BE2C (cell line): ENCODE measurements at regions not wholly inside any gene's neighbourhood (a gene's known extent, or its start where the extent isn't known, plus 50 kb on each side); places are given as distances from the start of the nearest gene placed in this dataset.

ENCODE experiments used
- DNase-seq: peaks from one replicate; pipeline ENCODE4 v3.0.0-alpha.2; 2020
- H3K27me3 ChIP-seq: fragments of 250-450 bp; sonication (Bioruptor Pico); 2 replicates; pipeline ENCODE4 v1.5.1; 2020; ENCODE audit warnings: mild to moderate bottlenecking
- H3K36me3 ChIP-seq: fragments of 250-450 bp; sonication (Bioruptor Pico); 2 replicates; pipeline ENCODE4 v1.5.1; 2020; ENCODE audit warnings: mild to moderate bottlenecking
- H3K4me1 ChIP-seq: fragments of 250-450 bp; sonication (Bioruptor Pico); 2 replicates; pipeline ENCODE4 v1.5.1; 2020
- H3K4me3 ChIP-seq: 2 replicates; pipeline ENCODE4 v1.5.1; 2011; ENCODE audit warnings: low read depth, low read length
- H3K9me3 ChIP-seq: fragments of 250-450 bp; sonication (Bioruptor Pico); 2 replicates; pipeline ENCODE4 v1.5.1; 2020
- TF ChIP-seq, protein P1 (sequence below): IDR thresholded peaks from 2 replicates; pipeline ENCODE4 v1.5.1; 2012; ENCODE audit warnings: mild to moderate bottlenecking, low read depth, low read length

- no peaks in the 10 kb centered on the region for H3K36me3 ChIP-seq
- TF ChIP-seq, protein P1, sequence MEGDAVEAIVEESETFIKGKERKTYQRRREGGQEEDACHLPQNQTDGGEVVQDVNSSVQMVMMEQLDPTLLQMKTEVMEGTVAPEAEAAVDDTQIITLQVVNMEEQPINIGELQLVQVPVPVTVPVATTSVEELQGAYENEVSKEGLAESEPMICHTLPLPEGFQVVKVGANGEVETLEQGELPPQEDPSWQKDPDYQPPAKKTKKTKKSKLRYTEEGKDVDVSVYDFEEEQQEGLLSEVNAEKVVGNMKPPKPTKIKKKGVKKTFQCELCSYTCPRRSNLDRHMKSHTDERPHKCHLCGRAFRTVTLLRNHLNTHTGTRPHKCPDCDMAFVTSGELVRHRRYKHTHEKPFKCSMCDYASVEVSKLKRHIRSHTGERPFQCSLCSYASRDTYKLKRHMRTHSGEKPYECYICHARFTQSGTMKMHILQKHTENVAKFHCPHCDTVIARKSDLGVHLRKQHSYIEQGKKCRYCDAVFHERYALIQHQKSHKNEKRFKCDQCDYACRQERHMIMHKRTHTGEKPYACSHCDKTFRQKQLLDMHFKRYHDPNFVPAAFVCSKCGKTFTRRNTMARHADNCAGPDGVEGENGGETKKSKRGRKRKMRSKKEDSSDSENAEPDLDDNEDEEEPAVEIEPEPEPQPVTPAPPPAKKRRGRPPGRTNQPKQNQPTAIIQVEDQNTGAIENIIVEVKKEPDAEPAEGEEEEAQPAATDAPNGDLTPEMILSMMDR: no peak
- no peak overlapping the region for H3K4me3 ChIP-seq
- H3K27me3 ChIP-seq: no peaks in the 10 kb centered on the region
- H3K4me1 ChIP-seq: peaks cover 23% of the 10 kb centered on the region
- no peak for DNase-seq
- H3K9me3 ChIP-seq: no peaks in the 10 kb centered on the region; the same call in 1 of the 2 replicates
These were observed 128.5 kb downstream of the VEGFA start for GRCh38 chr6:43898358-43899131.

DNA sequence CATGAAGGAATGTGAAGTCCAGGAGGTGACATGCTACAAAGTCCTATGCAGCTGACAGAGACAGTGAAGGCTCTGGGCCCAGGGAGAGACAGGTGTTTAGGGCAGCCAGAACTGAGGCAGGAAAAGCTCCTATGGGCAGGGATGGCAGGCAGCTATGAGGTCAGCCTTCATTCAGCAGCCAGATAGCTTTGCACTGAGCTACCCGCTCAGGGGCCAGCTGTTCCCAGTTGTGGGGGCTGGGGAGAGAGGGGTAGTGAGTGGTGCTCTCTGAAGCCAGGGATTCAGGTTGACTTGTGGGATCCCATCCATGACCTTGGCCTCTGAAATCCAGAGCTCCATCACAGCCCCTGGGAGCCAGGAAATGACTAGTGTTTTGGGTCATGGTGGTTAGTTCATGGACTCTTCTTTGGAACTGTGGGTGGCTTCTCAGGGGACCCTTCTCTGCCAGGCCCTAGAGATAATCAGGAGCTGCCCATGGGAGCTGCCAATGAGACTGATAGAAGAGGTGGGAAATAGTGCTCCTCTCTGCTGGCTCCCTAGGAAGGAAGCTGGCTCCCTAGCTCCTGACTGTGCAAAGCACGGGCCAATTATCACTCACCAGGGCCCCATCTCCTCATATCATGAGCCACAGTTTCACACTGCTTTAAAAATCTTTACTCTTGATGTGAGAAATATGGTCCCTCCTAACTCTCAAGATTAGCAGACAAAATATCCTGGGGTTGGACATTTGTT is 127.7 kb downstream of the VEGFA start:
- H3K4me1 ChIP-seq: peaks cover 23% of the 10 kb centered on the region

GRCh38 chr6:43896329-43897255 is 126.6 kb downstream of the VEGFA start:
- no peak for DNase-seq
- Histone ChIP-seq H3K4me3 (no peak overlapping the region), H3K9me3 (no peaks in the 10 kb centered on the region; the same call in 1 of the 2 replicates), H3K36me3 (no peaks in the 10 kb centered on the region), H3K4me1 (peaks cover 21% of the 10 kb centered on the region), H3K27me3 (no peaks in the 10 kb centered on the region)
- TF ChIP-seq, protein P1: no peak

More for the DNA sequence above, 127.7 kb downstream of the VEGFA start:
- Histone ChIP-seq H3K27me3 (no peaks in the 10 kb centered on the region), H3K9me3 (no peaks in the 10 kb centered on the region; the same call in 1 of the 2 replicates), H3K4me3 (no peak overlapping the region), H3K36me3 (no peaks in the 10 kb centered on the region)
- no peak for DNase-seq
- TF ChIP-seq, protein P1: no peak

- H3K4me3 ChIP-seq: no peak overlapping the region
- H3K27me3 ChIP-seq: no peaks in the 10 kb centered on the region
- TF ChIP-seq, protein P1: no peak
- H3K9me3 ChIP-seq: no peaks in the 10 kb centered on the region; the same call in 1 of the 2 replicates
- peaks cover 18% of the 10 kb centered on the region for H3K4me1 ChIP-seq
- no peaks in the 10 kb centered on the region for H3K36me3 ChIP-seq
- DNase-seq: no peak
These were observed 125.8 kb downstream of the VEGFA start for GRCh38 chr6:43895656-43896328.

DNA sequence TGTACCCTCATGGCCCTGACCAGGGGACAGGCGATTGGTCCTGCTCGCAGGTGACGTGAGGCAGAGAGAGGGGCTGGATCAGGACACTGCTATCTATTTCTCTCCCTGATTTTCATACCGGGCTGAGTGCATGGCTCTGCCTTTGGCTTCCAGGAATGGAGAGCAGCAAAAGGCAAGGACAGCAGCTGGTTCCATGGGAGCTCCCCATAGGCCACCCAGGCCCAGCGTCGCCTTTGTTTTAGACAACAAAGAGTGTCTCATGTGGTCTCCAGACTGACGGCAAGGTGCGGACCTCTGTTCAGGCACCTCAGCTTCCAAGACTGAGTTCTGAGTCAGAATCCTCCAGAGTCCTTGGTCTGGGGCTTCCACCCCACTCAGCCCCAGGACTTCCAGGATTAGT is 123.1 kb downstream of the VEGFA start:
- H3K36me3 ChIP-seq: no peaks in the 10 kb centered on the region
- no peak overlapping the region for H3K4me3 ChIP-seq
- H3K9me3 ChIP-seq: no peaks in the 10 kb centered on the region
- H3K4me1 ChIP-seq: peaks cover 19% of the 10 kb centered on the region
- no peak for DNase-seq
- no peaks in the 10 kb centered on the region for H3K27me3 ChIP-seq
- TF ChIP-seq, protein P1: no peak
